Transverse colon (tissue), 4 donors: ENCODE measurements at regions not wholly inside any gene's neighbourhood (a gene's known extent, or its start where the extent isn't known, plus 50 kb on each side); places are given as distances from the start of the nearest gene placed in this dataset.

ENCODE experiments used
- EP300 ChIP-seq: sonication (generic); formaldehyde crosslinking; IDR thresholded peaks from one replicate; pipeline ENCODE4 v1.6.1; 2017; ENCODE audit warnings: antibody characterized with exemption, low read depth
- POLR2A ChIP-seq: fragments of 450-650 bp; IDR thresholded peaks from one replicate; pipeline ENCODE4 v1.6.1; 2016; ENCODE audit warnings: antibody characterized with exemption, mild to moderate bottlenecking, moderate library complexity
- POLR2AphosphoS5 ChIP-seq, 3 donors: sonication (generic); formaldehyde crosslinking; IDR thresholded peaks; one replicate each; pipeline ENCODE4 v1.6.1; 2016; ENCODE audit warnings: antibody characterized with exemption in 3 of 3
- TF ChIP-seq, protein P1 (sequence below), 5 experiments: fragments of 200-600 bp in 3 of 5; fragments of 450-650 bp in 2 of 5; sonication (generic) in 3 of 5; IDR thresholded peaks; 1 replicate in 2 of 5; 2 replicates in 3 of 5; pipeline ENCODE4 v1.5.1; 2016 to 2017; ENCODE audit warnings: antibody characterized with exemption in 5 of 5, inconsistent platforms in 3 of 5, mild to moderate bottlenecking in 2 of 5, moderate library complexity in 1 of 5

DNA sequence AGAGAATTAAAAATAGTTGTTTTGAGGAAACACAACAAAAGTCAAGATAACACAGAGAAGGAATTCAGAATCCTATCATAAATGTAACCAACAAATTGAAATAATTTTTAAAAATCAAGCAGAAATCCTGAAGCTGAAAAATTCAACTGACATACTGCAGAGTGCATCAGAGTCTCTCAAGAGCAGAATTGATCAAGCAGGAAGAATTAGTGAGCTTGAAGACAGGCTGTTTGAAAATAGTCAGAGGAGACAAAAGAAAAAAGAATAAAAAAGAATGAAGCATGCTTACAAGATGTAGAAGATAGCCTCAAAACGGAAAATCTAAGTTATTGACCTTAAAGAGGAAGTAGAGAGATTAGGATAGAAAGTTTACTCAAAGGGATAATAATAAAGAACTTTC lies 65.8 kb upstream of the PPP2R5C start:
- TF ChIP-seq, protein P1, sequence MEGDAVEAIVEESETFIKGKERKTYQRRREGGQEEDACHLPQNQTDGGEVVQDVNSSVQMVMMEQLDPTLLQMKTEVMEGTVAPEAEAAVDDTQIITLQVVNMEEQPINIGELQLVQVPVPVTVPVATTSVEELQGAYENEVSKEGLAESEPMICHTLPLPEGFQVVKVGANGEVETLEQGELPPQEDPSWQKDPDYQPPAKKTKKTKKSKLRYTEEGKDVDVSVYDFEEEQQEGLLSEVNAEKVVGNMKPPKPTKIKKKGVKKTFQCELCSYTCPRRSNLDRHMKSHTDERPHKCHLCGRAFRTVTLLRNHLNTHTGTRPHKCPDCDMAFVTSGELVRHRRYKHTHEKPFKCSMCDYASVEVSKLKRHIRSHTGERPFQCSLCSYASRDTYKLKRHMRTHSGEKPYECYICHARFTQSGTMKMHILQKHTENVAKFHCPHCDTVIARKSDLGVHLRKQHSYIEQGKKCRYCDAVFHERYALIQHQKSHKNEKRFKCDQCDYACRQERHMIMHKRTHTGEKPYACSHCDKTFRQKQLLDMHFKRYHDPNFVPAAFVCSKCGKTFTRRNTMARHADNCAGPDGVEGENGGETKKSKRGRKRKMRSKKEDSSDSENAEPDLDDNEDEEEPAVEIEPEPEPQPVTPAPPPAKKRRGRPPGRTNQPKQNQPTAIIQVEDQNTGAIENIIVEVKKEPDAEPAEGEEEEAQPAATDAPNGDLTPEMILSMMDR (IDR thresholded peaks at IDR 0.05), result no peak
- TF ChIP-seq EP300 (no peak), POLR2A (no peak), POLR2AphosphoS5 (IDR thresholded peaks at IDR 0.05) (no peak)
